ENCODE measurements at regions not wholly inside any gene's neighbourhood (a gene's known extent, or its start where the extent isn't known, plus 50 kb on each side); places are given as distances from the start of the nearest gene placed in this dataset.

GRCh38 chr1:99106274-99106673 lies 101.6 kb upstream of the PLPPR5 start:
- DNase-seq (ENCODE audit: insufficient read length, low spot score) (no peak), FAIRE-seq (no peak)
- TF ChIP-seq CTCF (IDR thresholded peaks at IDR 0.05; ENCODE audit: insufficient read depth, missing control alignments) = no peak

GRCh38 chr1:99107680-99108079 lies 103.0 kb upstream of the PLPPR5 start:
- DNase-seq (ENCODE audit: insufficient read length, low spot score) (no peak), FAIRE-seq (no peak)
- TF ChIP-seq CTCF (IDR thresholded peaks at IDR 0.05; ENCODE audit: insufficient read depth, missing control alignments) = no peak

GRCh38 chr1:99110140-99111041 lies 105.7 kb upstream of the PLPPR5 start:
- FAIRE-seq (no peak), DNase-seq (ENCODE audit: insufficient read length, low spot score) (no peak)
- TF ChIP-seq CTCF (IDR thresholded peaks at IDR 0.05; ENCODE audit: insufficient read depth, missing control alignments) = no peak

DNA sequence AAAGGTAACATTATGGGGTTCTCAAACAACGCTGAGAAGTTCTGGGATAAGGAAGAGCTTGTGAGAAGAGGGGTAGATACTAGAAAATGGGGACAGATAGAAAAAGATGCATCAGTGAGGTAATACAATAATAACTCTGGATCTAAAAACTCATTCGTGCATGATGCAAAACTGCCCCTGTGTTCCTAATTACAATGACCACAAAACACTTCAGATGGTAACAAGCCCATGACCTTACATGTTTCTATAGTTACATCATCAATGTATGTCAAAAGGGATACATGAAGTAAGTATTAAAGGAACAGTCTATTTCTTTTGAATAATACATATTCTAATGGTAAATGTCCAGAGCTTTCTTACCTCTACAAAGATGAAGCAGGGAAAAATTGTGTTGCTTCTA lies 110.6 kb upstream of the PLPPR5 start:
- no peak for TF ChIP-seq CTCF (IDR thresholded peaks at IDR 0.05; ENCODE audit: insufficient read depth, missing control alignments)
- no peak for DNase-seq (ENCODE audit: insufficient read length, low spot score)
- no peak for FAIRE-seq

GRCh38 chr1:99119188-99119587 lies 114.5 kb upstream of the PLPPR5 start:
- DNase-seq (ENCODE audit: insufficient read length, low spot score) (no peak), FAIRE-seq (no peak)
- TF ChIP-seq CTCF (IDR thresholded peaks at IDR 0.05; ENCODE audit: insufficient read depth, missing control alignments) = no peak

DNA sequence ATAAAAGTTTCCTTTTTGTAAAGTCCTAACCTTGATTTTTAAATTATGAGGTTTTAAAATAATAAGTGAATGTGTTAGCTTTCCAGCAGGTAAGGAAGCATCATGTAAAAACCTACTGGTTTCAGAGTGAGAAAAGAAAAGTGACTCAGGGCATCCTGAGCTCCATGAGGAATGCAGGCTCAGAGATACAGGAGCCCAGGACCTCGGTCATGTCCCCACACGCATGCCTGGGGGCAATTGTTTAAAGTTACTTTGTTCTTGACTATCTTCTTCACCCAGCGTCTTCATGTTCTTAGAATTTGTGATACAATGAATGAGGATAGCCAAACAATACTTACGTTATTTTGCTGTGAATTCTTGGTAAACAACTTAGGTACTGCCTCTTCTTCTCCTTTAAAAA lies 117.4 kb upstream of the PLPPR5 start:
- DNase-seq (ENCODE audit: insufficient read length, low spot score) (no peak), FAIRE-seq (no peak)
- TF ChIP-seq CTCF (IDR thresholded peaks at IDR 0.05; ENCODE audit: insufficient read depth, missing control alignments) = no peak

- no peak for FAIRE-seq
Observed at GRCh38 chr1:99123936-99124335, 119.3 kb upstream of the PLPPR5 start.

More at GRCh38 chr1:99123936-99124335, 119.3 kb upstream of the PLPPR5 start:
- no peak for DNase-seq (ENCODE audit: insufficient read length, low spot score)
- TF ChIP-seq CTCF (IDR thresholded peaks at IDR 0.05; ENCODE audit: insufficient read depth, missing control alignments) = no peak
